Cardiac fibroblast (primary cell): ENCODE measurements at regions not wholly inside any gene's neighbourhood (a gene's known extent, or its start where the extent isn't known, plus 50 kb on each side); places are given as distances from the start of the nearest gene placed in this dataset.
"Not testable (repeated sequence)": the region's sequence is repeated elsewhere in the genome, so short reads cannot be mapped to it uniquely, and the experiment has no call there.

ENCODE experiments used
- DNase-seq, 2 donors: peaks; one replicate each; pipeline versions ENCODE4 v3.0.0 to v3.0.0-alpha.2; 2010; ENCODE audit warnings: low read depth in 2 of 2
- H3K4me3 ChIP-seq, 2 donors: replicated peaks in 1 of 2; 1 replicate in 1 of 2; 2 replicates in 1 of 2; pipeline ENCODE4 v1.5.1; 2011; ENCODE audit warnings: low read depth in 2 of 2, low read length in 2 of 2, mild to moderate bottlenecking in 2 of 2, moderate library complexity in 1 of 2
- CTCF ChIP-seq: IDR thresholded peaks from one replicate; pipeline ENCODE4 v1.5.1; 2011; ENCODE audit warnings: low read depth, mild to moderate bottlenecking, low read length, inconsistent platforms

DNA sequence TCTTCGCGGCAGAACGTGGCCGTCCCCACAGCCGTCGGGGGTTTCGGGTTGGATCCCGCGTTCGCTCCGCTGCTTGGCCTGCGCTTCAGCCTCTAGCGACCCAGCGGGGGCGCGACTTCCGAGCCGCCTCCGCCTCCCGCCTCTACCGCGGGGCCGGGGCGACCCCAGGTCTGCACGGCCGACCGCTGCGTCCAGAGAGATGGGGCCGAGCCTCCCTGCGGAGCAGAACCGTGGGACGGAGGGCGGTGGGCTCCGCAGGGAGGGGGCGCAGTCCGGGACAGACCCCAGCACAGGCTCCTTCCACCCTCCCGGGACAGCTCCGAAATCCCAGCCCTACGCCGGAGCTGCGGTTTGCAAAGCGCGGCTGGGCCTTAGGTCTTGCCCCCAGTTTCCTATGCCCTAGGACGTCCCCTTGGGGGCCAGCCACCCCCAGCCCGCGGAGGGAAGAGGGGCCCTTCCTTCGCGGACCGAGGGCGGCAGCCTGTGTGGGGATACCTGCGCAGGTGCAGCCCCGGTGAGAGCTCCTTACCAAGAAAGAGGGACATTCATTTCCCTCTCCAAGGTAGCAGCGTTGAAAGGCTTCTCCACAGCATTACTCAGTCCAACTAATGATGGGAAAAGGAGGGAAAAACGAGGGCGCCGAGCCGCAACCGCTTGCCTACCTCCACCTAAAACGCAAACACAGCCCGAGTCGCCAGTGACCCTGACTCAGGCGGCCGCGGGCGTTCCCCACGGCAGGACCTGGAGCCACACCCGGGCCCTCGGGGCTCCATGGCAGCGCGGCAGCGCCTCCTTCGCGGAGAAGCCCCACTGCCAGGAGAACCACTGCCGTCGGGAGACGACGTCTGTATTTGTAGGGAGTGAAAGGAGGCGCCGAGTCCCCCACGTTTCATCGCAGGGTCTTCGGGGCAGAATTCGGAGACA, 115.7 kb downstream of the BMS1 start:
- DNase-seq, result no peak
- no peak overlapping the region for H3K4me3 ChIP-seq
- no peak for TF ChIP-seq CTCF

DNA sequence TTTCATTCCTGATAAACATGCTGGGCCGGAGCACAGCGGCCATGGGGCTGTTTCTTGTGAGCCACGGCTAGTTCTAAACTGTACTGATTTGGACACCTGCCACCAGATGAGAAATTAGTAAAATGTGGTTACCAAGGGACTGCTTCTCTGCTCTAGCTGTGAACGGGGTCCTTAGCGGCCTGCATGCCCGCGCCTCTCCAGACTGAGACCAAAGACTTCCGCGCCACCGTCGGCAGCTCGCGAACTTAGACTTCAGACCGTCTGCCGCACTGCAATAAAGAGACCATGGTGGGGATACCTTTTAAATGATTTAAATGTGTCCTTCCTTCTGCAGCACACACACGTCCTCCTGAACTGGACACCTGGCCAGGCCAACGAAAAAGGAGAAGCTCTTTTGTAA, 116.4 kb downstream of the BMS1 start:
- H3K4me3 ChIP-seq, result no peak overlapping the region
- no peak for DNase-seq
- TF ChIP-seq CTCF, result no peak

- H3K4me3 ChIP-seq, DNase-seq: not testable (repeated sequence)
Observed at GRCh38 chr10:42900346-42900745, 117.8 kb downstream of the BMS1 start.

GRCh38 chr10:42911359-42911758, 128.8 kb downstream of the BMS1 start:
- TF ChIP-seq CTCF, result no peak
- DNase-seq, result no peak
- H3K4me3 ChIP-seq, result no peak overlapping the region

DNA sequence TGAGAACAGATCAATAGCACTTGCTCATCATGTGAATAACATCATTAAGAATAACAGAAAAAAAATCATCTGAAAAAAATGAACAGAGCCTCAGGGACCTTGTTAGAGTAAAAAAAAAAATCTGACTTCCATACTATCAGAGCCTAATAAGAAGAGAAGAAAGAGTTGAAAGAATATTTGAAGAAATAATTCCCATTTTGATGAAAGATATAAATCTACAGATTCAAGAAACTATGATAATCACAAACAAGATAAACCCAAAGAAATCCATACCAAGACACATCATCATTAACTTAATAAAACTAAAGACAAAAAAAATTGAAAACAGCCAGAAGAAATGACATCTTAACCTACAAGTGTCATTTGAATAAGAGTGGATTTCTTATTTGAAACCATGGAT, 134.4 kb downstream of the BMS1 start:
- no peak for TF ChIP-seq CTCF
- DNase-seq, result no peak
- no peak overlapping the region for H3K4me3 ChIP-seq

GRCh38 chr10:42917821-42918220, 135.2 kb downstream of the BMS1 start:
- no peak for TF ChIP-seq CTCF
- no peak for DNase-seq
- no peak overlapping the region for H3K4me3 ChIP-seq

DNA sequence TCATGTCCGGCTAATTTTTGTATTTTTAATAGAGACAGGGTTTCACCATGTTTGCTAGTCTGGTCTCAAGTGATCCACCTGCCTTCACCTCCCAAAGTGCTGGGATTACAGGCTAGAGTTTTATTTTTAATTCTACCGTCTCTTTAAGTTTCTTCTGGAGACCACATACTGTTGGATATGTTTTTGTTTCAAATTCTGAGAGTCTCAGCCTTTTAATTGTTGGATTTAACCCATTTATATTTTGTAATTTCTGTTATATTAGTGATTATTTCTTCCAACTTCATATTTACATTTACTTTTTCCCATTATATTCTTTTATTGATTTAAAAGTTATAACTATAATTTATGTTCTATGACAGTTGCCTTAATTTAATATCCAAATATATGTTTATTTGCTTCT, 139.4 kb downstream of the BMS1 start:
- no peak overlapping the region for H3K4me3 ChIP-seq
- DNase-seq, result no peak
- TF ChIP-seq CTCF, result no peak
